Calu3 (cell line): ENCODE measurements at regions not wholly inside any gene's neighbourhood (a gene's known extent, or its start where the extent isn't known, plus 50 kb on each side); places are given as distances from the start of the nearest gene placed in this dataset.

Experiments
- BruUV-seq: library from RNA; stranded (reverse); fragments of 400-500 nt; replicated peaks from 2 replicates; lab custom pipeline; 2021; lab: Mats Ljungman, UMichigan
- CTCF ChIA-PET: fragments of 300-600 bp; sonication (Branson Sonifier 250); formaldehyde crosslinking; loops from one replicate; lab custom pipeline; 2022; ENCODE audit warnings: antibody characterized with exemption; lab: Charles Lee
- DNase-seq: peaks from one replicate; pipeline ENCODE4 v3.0.0; 2022
- H3K27ac Mint-ChIP-seq: one replicate; pipeline ENCODE4 v1.8.0; 2022; ENCODE audit warnings: mixed read lengths; ENCODE audit not compliant: unreplicated experiment
- H3K27me3 Mint-ChIP-seq: one replicate; pipeline ENCODE4 v1.8.0; 2022; ENCODE audit warnings: mixed read lengths; ENCODE audit not compliant: unreplicated experiment
- H3K36me3 Mint-ChIP-seq: one replicate; pipeline ENCODE4 v1.8.0; 2022; ENCODE audit warnings: mild to moderate bottlenecking, moderate library complexity, mixed read lengths; ENCODE audit not compliant: insufficient read depth, unreplicated experiment
- H3K4me1 Mint-ChIP-seq: one replicate; pipeline ENCODE4 v1.8.0; 2022; ENCODE audit warnings: mild to moderate bottlenecking, low read depth, mixed read lengths; ENCODE audit not compliant: unreplicated experiment
- H3K4me3 Mint-ChIP-seq: one replicate; pipeline ENCODE4 v1.8.0; 2022; ENCODE audit warnings: mild to moderate bottlenecking, low read depth, moderate library complexity, mixed read lengths; ENCODE audit not compliant: unreplicated experiment
- H3K9me3 Mint-ChIP-seq: one replicate; pipeline ENCODE4 v1.8.0; 2022; ENCODE audit warnings: low read depth, mixed read lengths; ENCODE audit not compliant: unreplicated experiment
- intact Hi-C: fragments of 100-400 bp; cut with micrococcal nuclease; formaldehyde crosslinking; loops from one replicate; pipeline ENCODE4 v1.10.0; 2022; ENCODE audit not compliant: unreplicated experiment
- TF ChIP-seq, protein P1 (sequence below): fragments of 200-600 bp; IDR thresholded peaks from one replicate; pipeline ENCODE4 v1.8.0; 2022; ENCODE audit warnings: antibody characterized with exemption; ENCODE audit not compliant: unreplicated experiment

DNA sequence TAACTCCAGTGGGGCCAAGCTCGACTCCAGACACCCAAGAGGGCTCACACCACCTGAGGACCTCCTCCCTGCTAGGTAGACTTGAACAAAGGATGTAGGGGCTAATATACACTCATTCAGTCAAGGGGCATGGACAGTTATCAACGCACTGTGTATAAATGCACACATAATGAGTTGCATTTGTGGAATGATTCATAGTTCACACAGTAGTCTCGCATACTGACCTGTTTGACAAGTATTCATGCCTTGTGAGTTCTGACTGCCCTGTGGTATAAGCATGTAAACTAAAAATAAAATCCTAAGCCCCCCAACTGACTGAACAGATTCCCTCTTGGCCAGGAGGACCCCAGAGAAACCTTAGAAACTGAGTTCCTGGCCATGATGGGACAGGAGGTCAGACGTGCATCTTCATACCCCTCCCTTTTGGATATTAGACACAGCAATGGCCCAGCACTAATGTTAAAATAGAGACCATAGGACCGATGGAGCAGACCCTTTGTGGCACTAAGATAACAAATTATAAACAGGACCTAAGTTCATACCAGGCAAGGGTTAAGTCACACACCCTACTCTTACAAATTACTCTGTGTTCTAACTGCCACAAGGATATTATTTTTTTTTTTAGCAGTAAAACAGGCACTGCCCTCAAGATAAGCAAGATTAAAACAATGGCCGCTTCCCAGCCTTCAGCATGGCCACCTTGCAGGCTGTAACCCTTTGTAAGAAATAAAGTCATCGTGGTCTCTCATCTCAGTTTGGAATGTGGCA lies 124.4 kb downstream of the TTLL2 start:
- H3K27me3 Mint-ChIP-seq = peaks cover 26% of the 10 kb centered on the region
- intact Hi-C loops = no loop called here
- H3K27ac Mint-ChIP-seq = no peak overlapping the region
- TF ChIP-seq, protein P1, sequence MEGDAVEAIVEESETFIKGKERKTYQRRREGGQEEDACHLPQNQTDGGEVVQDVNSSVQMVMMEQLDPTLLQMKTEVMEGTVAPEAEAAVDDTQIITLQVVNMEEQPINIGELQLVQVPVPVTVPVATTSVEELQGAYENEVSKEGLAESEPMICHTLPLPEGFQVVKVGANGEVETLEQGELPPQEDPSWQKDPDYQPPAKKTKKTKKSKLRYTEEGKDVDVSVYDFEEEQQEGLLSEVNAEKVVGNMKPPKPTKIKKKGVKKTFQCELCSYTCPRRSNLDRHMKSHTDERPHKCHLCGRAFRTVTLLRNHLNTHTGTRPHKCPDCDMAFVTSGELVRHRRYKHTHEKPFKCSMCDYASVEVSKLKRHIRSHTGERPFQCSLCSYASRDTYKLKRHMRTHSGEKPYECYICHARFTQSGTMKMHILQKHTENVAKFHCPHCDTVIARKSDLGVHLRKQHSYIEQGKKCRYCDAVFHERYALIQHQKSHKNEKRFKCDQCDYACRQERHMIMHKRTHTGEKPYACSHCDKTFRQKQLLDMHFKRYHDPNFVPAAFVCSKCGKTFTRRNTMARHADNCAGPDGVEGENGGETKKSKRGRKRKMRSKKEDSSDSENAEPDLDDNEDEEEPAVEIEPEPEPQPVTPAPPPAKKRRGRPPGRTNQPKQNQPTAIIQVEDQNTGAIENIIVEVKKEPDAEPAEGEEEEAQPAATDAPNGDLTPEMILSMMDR = no peak
- H3K4me1 Mint-ChIP-seq = no peaks in the 10 kb centered on the region
- no peaks in the 10 kb centered on the region for H3K36me3 Mint-ChIP-seq
- no peak overlapping the region for H3K4me3 Mint-ChIP-seq
- no peak for DNase-seq
- CTCF ChIA-PET = no interaction called here
- no peaks in the 10 kb centered on the region for H3K9me3 Mint-ChIP-seq
- no TSS peak for BruUV-seq

DNA sequence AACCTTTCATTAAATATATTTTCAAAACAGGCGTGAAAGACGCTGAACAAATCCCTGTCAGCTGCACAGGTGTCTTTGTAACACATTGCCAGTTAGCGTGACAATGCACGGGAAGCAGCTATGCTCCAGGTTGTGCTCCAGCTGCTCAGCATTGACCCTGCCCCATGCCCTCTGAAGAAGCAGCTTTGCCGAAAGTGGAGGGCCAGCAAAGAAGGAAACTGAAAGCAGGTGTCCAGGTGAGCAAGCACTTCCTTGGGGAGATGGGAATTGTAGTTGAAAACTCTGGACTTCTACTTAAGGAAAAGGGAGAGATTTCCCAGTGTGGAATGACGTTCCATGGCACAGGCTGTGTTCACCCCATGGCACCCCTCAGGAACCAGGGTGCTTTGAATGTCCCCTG lies 125.7 kb downstream of the TTLL2 start:
- no peaks in the 10 kb centered on the region for H3K4me1 Mint-ChIP-seq
- CTCF ChIA-PET = no interaction called here
- TF ChIP-seq, protein P1 = no peak
- no peak for DNase-seq
- H3K27me3 Mint-ChIP-seq = peaks cover 13% of the 10 kb centered on the region
- intact Hi-C loops = no loop called here
- H3K4me3 Mint-ChIP-seq = no peak overlapping the region
- no peak overlapping the region for H3K27ac Mint-ChIP-seq
- BruUV-seq = no TSS peak
- H3K9me3 Mint-ChIP-seq = no peaks in the 10 kb centered on the region
- H3K36me3 Mint-ChIP-seq = no peaks in the 10 kb centered on the region

- no peaks in the 10 kb centered on the region for H3K36me3 Mint-ChIP-seq
- no peak overlapping the region for H3K4me3 Mint-ChIP-seq
- no peak overlapping the region for H3K27ac Mint-ChIP-seq
- intact Hi-C loops = no loop called here
- H3K4me1 Mint-ChIP-seq = no peaks in the 10 kb centered on the region
- DNase-seq = no peak
- H3K9me3 Mint-ChIP-seq = no peaks in the 10 kb centered on the region
- peaks cover 10% of the 10 kb centered on the region for H3K27me3 Mint-ChIP-seq
- TF ChIP-seq, protein P1 = no peak
- CTCF ChIA-PET = no interaction called here
- BruUV-seq = no TSS peak
These were observed 127.6 kb downstream of the TTLL2 start for GRCh38 chr6:167452338-167453081.

DNA sequence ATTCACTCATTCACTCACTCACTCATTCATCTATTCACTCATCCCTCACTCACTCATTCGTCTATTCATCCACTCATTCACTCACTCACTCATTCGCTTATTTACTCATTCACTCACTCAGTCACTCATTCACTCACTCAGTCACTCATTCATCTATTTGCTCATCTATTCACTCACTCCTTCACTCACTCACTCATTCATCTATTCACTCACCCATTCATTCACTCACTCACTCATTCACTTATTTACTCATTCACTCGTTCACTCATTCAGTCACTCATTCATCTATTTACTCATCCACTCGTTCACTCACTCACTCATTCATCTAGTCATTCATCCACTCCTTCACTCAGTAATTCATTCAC lies 128.2 kb downstream of the TTLL2 start:
- H3K27me3 Mint-ChIP-seq = peaks cover 10% of the 10 kb centered on the region
- H3K4me1 Mint-ChIP-seq = no peaks in the 10 kb centered on the region
- H3K27ac Mint-ChIP-seq = no peak overlapping the region
- TF ChIP-seq, protein P1 = no peak
- intact Hi-C loops = no loop called here
- no peak for DNase-seq
- H3K4me3 Mint-ChIP-seq = no peak overlapping the region
- CTCF ChIA-PET = no interaction called here
- no peaks in the 10 kb centered on the region for H3K36me3 Mint-ChIP-seq
- no TSS peak for BruUV-seq
- H3K9me3 Mint-ChIP-seq = no peaks in the 10 kb centered on the region
